ENCODE measurements at regions not wholly inside any gene's neighbourhood (a gene's known extent, or its start where the extent isn't known, plus 50 kb on each side); places are given as distances from the start of the nearest gene placed in this dataset.
"Not testable (repeated sequence)": the region's sequence is repeated elsewhere in the genome, so short reads cannot be mapped to it uniquely, and the experiment has no call there.

- TF ChIP-seq, protein P1, sequence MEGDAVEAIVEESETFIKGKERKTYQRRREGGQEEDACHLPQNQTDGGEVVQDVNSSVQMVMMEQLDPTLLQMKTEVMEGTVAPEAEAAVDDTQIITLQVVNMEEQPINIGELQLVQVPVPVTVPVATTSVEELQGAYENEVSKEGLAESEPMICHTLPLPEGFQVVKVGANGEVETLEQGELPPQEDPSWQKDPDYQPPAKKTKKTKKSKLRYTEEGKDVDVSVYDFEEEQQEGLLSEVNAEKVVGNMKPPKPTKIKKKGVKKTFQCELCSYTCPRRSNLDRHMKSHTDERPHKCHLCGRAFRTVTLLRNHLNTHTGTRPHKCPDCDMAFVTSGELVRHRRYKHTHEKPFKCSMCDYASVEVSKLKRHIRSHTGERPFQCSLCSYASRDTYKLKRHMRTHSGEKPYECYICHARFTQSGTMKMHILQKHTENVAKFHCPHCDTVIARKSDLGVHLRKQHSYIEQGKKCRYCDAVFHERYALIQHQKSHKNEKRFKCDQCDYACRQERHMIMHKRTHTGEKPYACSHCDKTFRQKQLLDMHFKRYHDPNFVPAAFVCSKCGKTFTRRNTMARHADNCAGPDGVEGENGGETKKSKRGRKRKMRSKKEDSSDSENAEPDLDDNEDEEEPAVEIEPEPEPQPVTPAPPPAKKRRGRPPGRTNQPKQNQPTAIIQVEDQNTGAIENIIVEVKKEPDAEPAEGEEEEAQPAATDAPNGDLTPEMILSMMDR (IDR thresholded peaks at IDR 0.05), result not testable (repeated sequence)
- not testable (repeated sequence) for TF ChIP-seq EZH2 (IDR thresholded peaks at IDR 0.05; ENCODE audit: borderline replicate concordance, insufficient read depth, low read depth, low read length, poor library complexity, severe bottlenecking)
Observed at GRCh38 chrX:55396836-55397235, 55.1 kb upstream of the MAGEH1 start.

Data from B cell (primary cell).